DND-41 (cell line): ENCODE measurements at regions not wholly inside any gene's neighbourhood (a gene's known extent, or its start where the extent isn't known, plus 50 kb on each side); places are given as distances from the start of the nearest gene placed in this dataset.

Source experiments
- ATAC-seq: fragments of 200-7000 bp; cut with Tn5 transposase; 3 replicates; pipeline ENCODE4 v1.9.1; 2021; ENCODE audit warnings: low read depth; ENCODE audit not compliant: insufficient read depth
- DNase-seq: peaks from one replicate; pipeline ENCODE4 v3.0.0-alpha.2; 2020
- H2AFZ ChIP-seq: 2 replicates; pipeline ENCODE4 v1.6.0; 2012; ENCODE audit warnings: low read depth, low read length
- H3K27ac ChIP-seq: 2 replicates; pipeline ENCODE4 v1.5.1; 2012; ENCODE audit warnings: low read length, inconsistent platforms
- H3K27me3 ChIP-seq: fragments of 200-600 bp; sonication (generic); 2 replicates; pipeline ENCODE4 v1.6.0; 2012; ENCODE audit warnings: low read length, mild to moderate bottlenecking, inconsistent platforms; ENCODE audit not compliant: insufficient read depth, poor library complexity
- H3K36me3 ChIP-seq: 2 replicates; pipeline ENCODE4 v1.5.1; 2012; ENCODE audit warnings: low read length, inconsistent platforms; ENCODE audit not compliant: insufficient read depth
- H3K4me1 ChIP-seq: 2 replicates; pipeline ENCODE4 v1.5.1; 2012; ENCODE audit warnings: mild to moderate bottlenecking, low read length; ENCODE audit not compliant: insufficient read depth
- H3K4me2 ChIP-seq: 2 replicates; pipeline ENCODE4 v1.6.0; 2012; ENCODE audit warnings: mild to moderate bottlenecking, moderate library complexity, low read length, inconsistent platforms; ENCODE audit not compliant: insufficient read depth
- H3K4me3 ChIP-seq, 2 experiments: fragments of 200-600 bp in 1 of 2; shearing (Covaris generic) in 1 of 2; 2 replicates each; pipeline ENCODE4 v1.5.1; 2012 to 2016; ENCODE audit warnings: inconsistent platforms in 2 of 2, low read length in 2 of 2, mild to moderate bottlenecking in 2 of 2, low read depth in 1 of 2, moderate library complexity in 1 of 2
- H3K79me2 ChIP-seq: 2 replicates; pipeline ENCODE4 v1.6.0; 2012; ENCODE audit warnings: low read length, inconsistent platforms; ENCODE audit not compliant: insufficient read depth
- H3K9ac ChIP-seq: 2 replicates; pipeline ENCODE4 v1.6.0; 2012; ENCODE audit warnings: low read depth, mild to moderate bottlenecking, inconsistent platforms, low read length, moderate library complexity
- H3K9me3 ChIP-seq: 2 replicates; pipeline ENCODE4 v1.5.1; 2012; ENCODE audit warnings: low read length, moderate library complexity, mild to moderate bottlenecking, inconsistent platforms; ENCODE audit not compliant: insufficient read depth, severe bottlenecking
- H4K20me1 ChIP-seq: 2 replicates; pipeline ENCODE4 v1.6.0; 2012; ENCODE audit warnings: low read length; ENCODE audit not compliant: insufficient read depth
- EZH2 ChIP-seq: IDR thresholded peaks from 3 replicates; pipeline ENCODE4 v1.6.1; 2012; ENCODE audit warnings: borderline replicate concordance, low read depth, mild to moderate bottlenecking, moderate library complexity, low read length, inconsistent platforms; ENCODE audit not compliant: severe bottlenecking
- TF ChIP-seq, protein P1 (sequence below): IDR thresholded peaks from 2 replicates; pipeline ENCODE4 v1.5.1; 2012; ENCODE audit warnings: borderline replicate concordance, low read length, moderate library complexity, mild to moderate bottlenecking; ENCODE audit not compliant: poor library complexity, severe bottlenecking; ENCODE audit errors: extremely low read depth

DNA sequence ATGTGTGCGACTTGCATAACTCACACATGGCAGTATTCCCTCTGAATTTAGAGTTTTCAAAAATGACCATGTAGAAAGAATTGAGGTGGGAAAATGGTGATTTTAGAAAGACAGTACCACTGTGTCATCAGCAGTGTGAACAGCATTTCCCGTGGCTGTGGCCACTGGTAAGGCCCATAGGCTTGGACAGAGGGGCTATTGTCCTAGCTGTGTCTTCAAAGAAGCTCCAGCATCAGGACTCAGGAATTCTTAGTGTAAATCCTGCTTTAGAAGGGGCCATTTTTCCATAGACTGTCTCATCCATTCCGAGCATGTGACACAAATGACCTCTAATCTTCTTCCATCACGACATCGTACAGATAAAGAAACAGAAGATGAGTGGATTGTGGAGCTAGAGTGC is 119.3 kb upstream of the BACE2 start:
- Histone ChIP-seq H3K4me2 (no peak overlapping the region), H3K9ac (no peak overlapping the region), H3K27me3 (peaks cover 26% of the 10 kb centered on the region), H3K79me2 (no peaks in the 10 kb centered on the region), H3K9me3 (no peaks in the 10 kb centered on the region), H2AFZ (no peak overlapping the region), H4K20me1 (no peaks in the 10 kb centered on the region), H3K27ac (no peak overlapping the region), H3K4me3 (no peak overlapping the region), H3K4me1 (no peaks in the 10 kb centered on the region), H3K36me3 (no peaks in the 10 kb centered on the region)
- TF ChIP-seq, protein P1, sequence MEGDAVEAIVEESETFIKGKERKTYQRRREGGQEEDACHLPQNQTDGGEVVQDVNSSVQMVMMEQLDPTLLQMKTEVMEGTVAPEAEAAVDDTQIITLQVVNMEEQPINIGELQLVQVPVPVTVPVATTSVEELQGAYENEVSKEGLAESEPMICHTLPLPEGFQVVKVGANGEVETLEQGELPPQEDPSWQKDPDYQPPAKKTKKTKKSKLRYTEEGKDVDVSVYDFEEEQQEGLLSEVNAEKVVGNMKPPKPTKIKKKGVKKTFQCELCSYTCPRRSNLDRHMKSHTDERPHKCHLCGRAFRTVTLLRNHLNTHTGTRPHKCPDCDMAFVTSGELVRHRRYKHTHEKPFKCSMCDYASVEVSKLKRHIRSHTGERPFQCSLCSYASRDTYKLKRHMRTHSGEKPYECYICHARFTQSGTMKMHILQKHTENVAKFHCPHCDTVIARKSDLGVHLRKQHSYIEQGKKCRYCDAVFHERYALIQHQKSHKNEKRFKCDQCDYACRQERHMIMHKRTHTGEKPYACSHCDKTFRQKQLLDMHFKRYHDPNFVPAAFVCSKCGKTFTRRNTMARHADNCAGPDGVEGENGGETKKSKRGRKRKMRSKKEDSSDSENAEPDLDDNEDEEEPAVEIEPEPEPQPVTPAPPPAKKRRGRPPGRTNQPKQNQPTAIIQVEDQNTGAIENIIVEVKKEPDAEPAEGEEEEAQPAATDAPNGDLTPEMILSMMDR: no peak
- no peak for TF ChIP-seq EZH2
- DNase-seq (no peak), ATAC-seq (no peak)

DNA sequence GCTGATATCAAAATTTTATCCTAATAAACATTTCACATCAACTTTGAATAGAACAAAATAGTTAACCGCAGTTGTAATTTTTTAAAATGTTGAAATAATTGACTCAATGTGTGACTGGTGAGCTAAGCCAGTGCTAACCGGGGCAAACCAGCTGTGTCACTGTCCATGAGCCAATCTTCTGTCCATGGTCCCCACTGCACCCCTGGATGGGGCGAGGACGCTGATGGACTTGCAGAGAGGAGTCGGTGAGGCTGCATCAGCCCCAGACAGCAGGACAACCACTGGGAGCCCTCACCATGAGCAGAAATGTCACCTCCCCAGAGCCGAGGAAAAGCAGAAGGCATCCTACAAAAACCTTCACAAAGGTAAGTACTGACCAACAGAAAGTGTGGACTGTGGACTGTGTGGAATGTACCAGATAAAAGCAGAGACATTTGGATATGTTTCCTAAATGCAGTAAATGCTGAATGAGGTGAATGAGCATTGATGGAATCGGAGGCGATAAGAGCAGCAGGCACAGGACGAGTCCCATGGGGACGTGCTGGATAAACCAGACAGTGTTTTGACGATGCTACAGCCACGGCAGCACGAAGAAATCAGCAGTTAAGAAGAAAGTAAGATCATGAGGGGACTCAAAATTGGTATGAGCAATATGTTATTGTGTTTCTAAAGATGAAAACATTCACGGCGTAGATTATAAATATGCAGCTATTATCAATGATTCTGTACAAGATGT is 115.0 kb upstream of the BACE2 start:
- DNase-seq (no peak), ATAC-seq (no peak)

DNA sequence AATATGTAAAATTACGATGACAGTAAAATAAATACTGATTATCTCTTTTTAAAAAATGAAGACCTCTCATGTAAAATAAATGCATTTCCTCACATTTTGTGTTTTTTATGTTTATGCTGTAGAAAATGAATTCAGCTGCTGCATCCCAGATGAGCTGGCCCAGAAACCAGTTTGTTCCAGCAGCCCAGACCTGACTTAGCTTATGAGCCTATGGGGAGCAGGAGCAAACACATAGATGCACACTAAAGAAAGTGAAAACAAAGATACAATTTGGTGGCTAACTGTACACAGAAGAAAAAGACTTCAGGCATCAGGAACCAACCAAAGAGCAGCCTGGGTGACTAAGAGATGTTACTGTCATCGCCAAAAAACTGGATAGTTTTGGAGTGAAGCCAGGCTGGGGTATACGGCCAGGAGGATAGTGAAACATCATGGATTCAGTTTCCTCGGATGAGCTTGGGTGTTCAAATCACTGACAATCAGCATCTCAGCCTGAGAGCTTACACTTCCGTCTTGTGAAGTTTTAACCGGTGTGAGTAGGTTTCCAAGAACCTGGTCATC is 113.9 kb upstream of the BACE2 start:
- no peaks in the 10 kb centered on the region for H3K9me3 ChIP-seq
- H2AFZ ChIP-seq: no peak overlapping the region
- ATAC-seq (no peak), DNase-seq (no peak)
- H3K4me1 ChIP-seq: no peaks in the 10 kb centered on the region
- H3K4me3 ChIP-seq: no peak overlapping the region
- no peak overlapping the region for H3K4me2 ChIP-seq
- H3K9ac ChIP-seq: no peak overlapping the region
- H4K20me1 ChIP-seq: no peaks in the 10 kb centered on the region
- peaks cover 9% of the 10 kb centered on the region for H3K27me3 ChIP-seq
- H3K27ac ChIP-seq: no peak overlapping the region
- no peak for TF ChIP-seq EZH2
- TF ChIP-seq, protein P1: no peak
- no peaks in the 10 kb centered on the region for H3K36me3 ChIP-seq
- H3K79me2 ChIP-seq: no peaks in the 10 kb centered on the region

More for the DNA sequence above, 115.0 kb upstream of the BACE2 start:
- no peak overlapping the region for H3K4me2 ChIP-seq
- H3K9me3 ChIP-seq: no peaks in the 10 kb centered on the region
- no peak overlapping the region for H2AFZ ChIP-seq
- no peak overlapping the region for H3K9ac ChIP-seq
- H3K27me3 ChIP-seq: peaks cover 3% of the 10 kb centered on the region
- no peaks in the 10 kb centered on the region for H4K20me1 ChIP-seq
- no peaks in the 10 kb centered on the region for H3K4me1 ChIP-seq
- no peak overlapping the region for H3K27ac ChIP-seq
- no peak for TF ChIP-seq EZH2
- TF ChIP-seq, protein P1: no peak
- H3K36me3 ChIP-seq: no peaks in the 10 kb centered on the region
- H3K4me3 ChIP-seq: no peak overlapping the region
- no peaks in the 10 kb centered on the region for H3K79me2 ChIP-seq
